Lower leg skin (tissue), 3 donors: ENCODE measurements at regions not wholly inside any gene's neighbourhood (a gene's known extent, or its start where the extent isn't known, plus 50 kb on each side); places are given as distances from the start of the nearest gene placed in this dataset.

Experiments
- POLR2A ChIP-seq, 2 donors: fragments of 450-650 bp; IDR thresholded peaks; one replicate each; pipeline ENCODE4 v1.6.1; 2016 to 2017; ENCODE audit warnings: antibody characterized with exemption in 2 of 2, mild to moderate bottlenecking in 1 of 2, moderate library complexity in 1 of 2
- TF ChIP-seq, protein P1 (sequence below), 3 donors: fragments of 450-650 bp; IDR thresholded peaks; one replicate each; pipeline ENCODE4 v1.5.1; 2016; ENCODE audit warnings: antibody characterized with exemption in 3 of 3, mild to moderate bottlenecking in 3 of 3, moderate library complexity in 2 of 3

DNA sequence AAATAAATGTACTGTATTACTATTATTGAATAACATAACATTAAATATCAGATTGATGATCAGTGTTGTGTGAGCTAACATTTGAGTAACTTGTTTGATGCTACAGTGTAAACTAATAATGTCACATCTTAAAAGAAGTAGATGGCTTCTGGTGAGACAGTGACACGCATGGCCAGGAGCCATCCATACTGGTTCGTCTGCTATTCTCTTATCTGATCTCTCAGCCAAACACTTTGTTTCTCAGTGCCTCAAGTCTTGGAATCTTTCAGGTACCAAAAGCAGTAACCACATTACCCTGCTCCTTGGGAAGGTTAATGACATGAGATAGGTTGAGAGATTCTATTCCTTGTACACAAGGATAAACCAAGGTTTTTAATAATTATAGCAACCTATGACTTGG lies 198.1 kb upstream of the IGFBP7 start:
- TF ChIP-seq, protein P1, sequence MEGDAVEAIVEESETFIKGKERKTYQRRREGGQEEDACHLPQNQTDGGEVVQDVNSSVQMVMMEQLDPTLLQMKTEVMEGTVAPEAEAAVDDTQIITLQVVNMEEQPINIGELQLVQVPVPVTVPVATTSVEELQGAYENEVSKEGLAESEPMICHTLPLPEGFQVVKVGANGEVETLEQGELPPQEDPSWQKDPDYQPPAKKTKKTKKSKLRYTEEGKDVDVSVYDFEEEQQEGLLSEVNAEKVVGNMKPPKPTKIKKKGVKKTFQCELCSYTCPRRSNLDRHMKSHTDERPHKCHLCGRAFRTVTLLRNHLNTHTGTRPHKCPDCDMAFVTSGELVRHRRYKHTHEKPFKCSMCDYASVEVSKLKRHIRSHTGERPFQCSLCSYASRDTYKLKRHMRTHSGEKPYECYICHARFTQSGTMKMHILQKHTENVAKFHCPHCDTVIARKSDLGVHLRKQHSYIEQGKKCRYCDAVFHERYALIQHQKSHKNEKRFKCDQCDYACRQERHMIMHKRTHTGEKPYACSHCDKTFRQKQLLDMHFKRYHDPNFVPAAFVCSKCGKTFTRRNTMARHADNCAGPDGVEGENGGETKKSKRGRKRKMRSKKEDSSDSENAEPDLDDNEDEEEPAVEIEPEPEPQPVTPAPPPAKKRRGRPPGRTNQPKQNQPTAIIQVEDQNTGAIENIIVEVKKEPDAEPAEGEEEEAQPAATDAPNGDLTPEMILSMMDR (IDR thresholded peaks at IDR 0.05), result no peak
- no peak for TF ChIP-seq POLR2A (IDR thresholded peaks at IDR 0.05)
